Keratinocyte (primary cell): ENCODE measurements at regions not wholly inside any gene's neighbourhood (a gene's known extent, or its start where the extent isn't known, plus 50 kb on each side); places are given as distances from the start of the nearest gene placed in this dataset.

Source experiments
- DNase-seq: peaks from one replicate; pipeline ENCODE4 v3.0.0-alpha.2; 2011; ENCODE audit warnings: low read depth, missing footprints, low spot score
- FAIRE-seq: peaks from 2 replicates; lab custom pipeline; 2011; peaks lifted over from hg19 to GRCh38; lab: Jason Lieb, UNC
- H2AFZ ChIP-seq: 2 replicates; pipeline ENCODE4 v1.6.0; 2012; ENCODE audit warnings: low read length, control low read depth, inconsistent platforms; ENCODE audit not compliant: control insufficient read depth
- H3K27ac ChIP-seq: 2 replicates; pipeline ENCODE4 v1.5.1; 2011; ENCODE audit warnings: low read length; ENCODE audit not compliant: control insufficient read depth, insufficient read depth
- H3K27me3 ChIP-seq: 3 replicates; pipeline ENCODE4 v1.6.0; 2011; ENCODE audit warnings: low read length; ENCODE audit not compliant: control insufficient read depth, insufficient read depth; ENCODE audit errors: extremely low read depth
- H3K36me3 ChIP-seq, 2 experiments: 2 replicates in 1 of 2; 3 replicates in 1 of 2; pipeline ENCODE4 v1.5.1; 2011; ENCODE audit warnings: low read length in 2 of 2, mild to moderate bottlenecking in 1 of 2; ENCODE audit not compliant: control insufficient read depth in 2 of 2, insufficient read depth in 2 of 2; ENCODE audit errors: extremely low read depth in 1 of 2
- H3K4me1 ChIP-seq: 3 replicates; pipeline ENCODE4 v1.5.1; 2011; ENCODE audit warnings: low read length; ENCODE audit not compliant: control insufficient read depth, insufficient read depth; ENCODE audit errors: extremely low read depth
- H3K4me2 ChIP-seq: 3 replicates; pipeline ENCODE4 v1.6.0; 2011; ENCODE audit warnings: low read depth, low read length; ENCODE audit not compliant: control insufficient read depth, insufficient read depth; ENCODE audit errors: extremely low read depth
- H3K4me3 ChIP-seq, 3 experiments: fragments of 200-600 bp in 1 of 3; sonication (generic) in 1 of 3; 2 replicates in 2 of 3; 3 replicates in 1 of 3; pipeline ENCODE4 v1.5.1; 2011 to 2016; ENCODE audit warnings: low read length in 3 of 3, mild to moderate bottlenecking in 3 of 3, control low read depth in 2 of 3, inconsistent platforms in 1 of 3, low read depth in 1 of 3, mixed read lengths in 1 of 3, mixed run types in 1 of 3, moderate library complexity in 1 of 3; ENCODE audit not compliant: control insufficient read depth in 2 of 3, insufficient read depth in 2 of 3; ENCODE audit errors: extremely low read depth in 1 of 3
- H3K79me2 ChIP-seq: 2 replicates; pipeline ENCODE4 v1.6.0; 2012; ENCODE audit warnings: low read length; ENCODE audit not compliant: control insufficient read depth, insufficient read depth
- H3K9ac ChIP-seq: 3 replicates; pipeline ENCODE4 v1.6.0; 2011; ENCODE audit warnings: low read length; ENCODE audit not compliant: control insufficient read depth, insufficient read depth; ENCODE audit errors: extremely low read depth
- H3K9me1 ChIP-seq: 3 replicates; pipeline ENCODE4 v1.6.0; 2011; ENCODE audit warnings: low read length; ENCODE audit not compliant: control insufficient read depth, insufficient read depth; ENCODE audit errors: extremely low read depth
- H3K9me3 ChIP-seq: 2 replicates; pipeline ENCODE4 v1.5.1; 2012; ENCODE audit warnings: low read depth, low read length; ENCODE audit not compliant: control insufficient read depth
- H4K20me1 ChIP-seq: 3 replicates; pipeline ENCODE4 v1.6.0; 2011; ENCODE audit warnings: low read length; ENCODE audit not compliant: control insufficient read depth, insufficient read depth; ENCODE audit errors: extremely low read depth
- CTCF ChIP-seq, 3 experiments: IDR thresholded peaks in 1 of 3; conservative IDR thresholded peaks in 1 of 3; optimal IDR thresholded peaks in 1 of 3; 2 replicates in 2 of 3; 3 replicates in 1 of 3; pipeline versions ENCODE3 to v1.5.1; 2011; ENCODE audit warnings: low read length in 3 of 3, mild to moderate bottlenecking in 3 of 3, moderate library complexity in 2 of 3, control low read depth in 1 of 3, inconsistent platforms in 1 of 3; ENCODE audit not compliant: insufficient read depth in 2 of 3; ENCODE audit errors: extremely low read depth in 1 of 3
- EZH2 ChIP-seq: IDR thresholded peaks from one replicate; pipeline ENCODE4 v1.6.1; 2012; ENCODE audit warnings: inconsistent platforms, mild to moderate bottlenecking, low read length, moderate library complexity
- dilution Hi-C: fragments of 300-500 bp; cut with MboI; formaldehyde crosslinking; loops from one replicate; pipeline ENCODE4 v1.7.0; 2020; ENCODE audit warnings: low sequenced_read_pairs; ENCODE audit not compliant: extremely low pct_ligation_motif_present

DNA sequence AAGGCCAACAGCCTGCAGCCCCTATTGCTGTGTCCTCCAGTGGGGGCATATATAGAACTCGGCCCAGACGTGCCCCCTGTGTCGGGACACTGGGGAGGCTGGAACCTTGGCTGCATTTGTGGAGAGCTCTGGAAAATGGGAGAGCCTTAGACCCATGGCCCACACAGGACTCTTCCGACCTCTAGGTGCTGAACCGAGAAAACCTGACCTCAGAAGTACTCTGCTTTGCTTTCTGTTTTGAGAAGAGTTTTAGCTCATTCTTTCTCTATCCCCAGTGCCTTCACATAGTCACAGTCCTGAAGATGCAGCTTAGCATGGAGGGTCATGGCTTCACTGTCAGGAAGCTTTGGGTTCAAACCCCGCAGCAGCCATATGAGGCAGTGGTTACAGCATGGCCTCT lies 271.8 kb upstream of the B3GAT1 start:
- Histone ChIP-seq H3K9me1 (no peaks in the 10 kb centered on the region), H3K4me1 (no peaks in the 10 kb centered on the region), H3K4me2 (no peak overlapping the region), H2AFZ (no peak overlapping the region), H3K9ac (no peak overlapping the region), H4K20me1 (no peaks in the 10 kb centered on the region), H3K36me3 (no peaks in the 10 kb centered on the region), H3K9me3 (no peaks in the 10 kb centered on the region), H3K4me3 (no peak overlapping the region), H3K27ac (no peak overlapping the region), H3K79me2 (no peaks in the 10 kb centered on the region), H3K27me3 (no peaks in the 10 kb centered on the region)
- FAIRE-seq (no peak), DNase-seq (no peak)
- dilution Hi-C loops = no loop called here
- TF ChIP-seq EZH2 (no peak), CTCF (optimal IDR thresholded peaks at IDR 0.05 in 1 of 3, IDR thresholded peaks at IDR 0.05 in 1 of 3, conservative IDR thresholded peaks at IDR 0.05 in 1 of 3; ENCODE audit: extremely low read depth in 1 of 3, insufficient read depth in 2 of 3, low read length in 3 of 3) (no peak)

GRCh38 chr11:134682577-134682976 lies 270.5 kb upstream of the B3GAT1 start:
- H3K4me2 ChIP-seq = no peak overlapping the region
- H3K27ac ChIP-seq = no peak overlapping the region
- FAIRE-seq = no peak
- no peaks in the 10 kb centered on the region for H3K79me2 ChIP-seq
- H3K27me3 ChIP-seq = no peaks in the 10 kb centered on the region
- no peak overlapping the region for H3K4me3 ChIP-seq
- H3K9me3 ChIP-seq = peaks cover 4% of the 10 kb centered on the region
- H3K36me3 ChIP-seq = no peaks in the 10 kb centered on the region
- H3K9ac ChIP-seq = no peak overlapping the region
- dilution Hi-C loops = no loop called here
- no peaks in the 10 kb centered on the region for H3K9me1 ChIP-seq
- TF ChIP-seq CTCF (optimal IDR thresholded peaks at IDR 0.05 in 1 of 3, IDR thresholded peaks at IDR 0.05 in 1 of 3, conservative IDR thresholded peaks at IDR 0.05 in 1 of 3; ENCODE audit: extremely low read depth in 1 of 3, insufficient read depth in 2 of 3, low read length in 3 of 3) = no peak
- TF ChIP-seq EZH2 = no peak
- no peak overlapping the region for H2AFZ ChIP-seq
- no peaks in the 10 kb centered on the region for H4K20me1 ChIP-seq
- DNase-seq = no peak
- H3K4me1 ChIP-seq = no peaks in the 10 kb centered on the region
